Lower leg skin (tissue), 4 donors: ENCODE measurements at regions not wholly inside any gene's neighbourhood (a gene's known extent, or its start where the extent isn't known, plus 50 kb on each side); places are given as distances from the start of the nearest gene placed in this dataset.

ENCODE experiments used
- DNase-seq, 2 donors: peaks; one replicate each; pipeline ENCODE4 v3.0.0-alpha.2; 2019; ENCODE audit warnings: low spot score in 2 of 2
- H3K4me3 ChIP-seq: fragments of 200-600 bp; sonication (generic); 2 replicates; pipeline ENCODE4 v1.5.1; 2017; ENCODE audit warnings: mild to moderate bottlenecking, low read depth; ENCODE audit not compliant: poor library complexity, severe bottlenecking
- CTCF ChIP-seq, 3 donors: fragments of 450-650 bp; IDR thresholded peaks; one replicate each; pipeline ENCODE4 v1.5.1; 2016; ENCODE audit warnings: antibody characterized with exemption in 3 of 3, mild to moderate bottlenecking in 3 of 3, moderate library complexity in 2 of 3
- POLR2A ChIP-seq, 2 donors: fragments of 450-650 bp; IDR thresholded peaks; one replicate each; pipeline ENCODE4 v1.6.1; 2016 to 2017; ENCODE audit warnings: antibody characterized with exemption in 2 of 2, mild to moderate bottlenecking in 1 of 2, moderate library complexity in 1 of 2
- WGBS, 2 donors: methylation state at CpG; one replicate each; pipeline ENCODE4 v1.1.5; 2018; 5-methylcytosine and 5-hydroxymethylcytosine counted together
- intact Hi-C: fragments of 100-400 bp; cut with DNase I; formaldehyde crosslinking; loops from one replicate; pipeline ENCODE4 v1.15.0; 2023; ENCODE audit warnings: low total_unique reads

- intact Hi-C loops, result no loop called here
- WGBS, 2 donors, result 65 to 69% methylated on average over 1 of the region's 1 CpG
- TF ChIP-seq CTCF (IDR thresholded peaks at IDR 0.05) (no peak), POLR2A (IDR thresholded peaks at IDR 0.05) (no peak)
- no peak for DNase-seq
- H3K4me3 ChIP-seq, result no peak overlapping the region
Observed at GRCh38 chr3:151625586-151625985, 108.1 kb upstream of the AADACL2 start.

GRCh38 chr3:151625086-151625485 is 108.6 kb upstream of the AADACL2 start:
- no peak for DNase-seq
- no peak overlapping the region for H3K4me3 ChIP-seq
- intact Hi-C loops, result no loop called here
- WGBS, 2 donors, result 63 to 68% methylated on average over 3 of the region's 3 CpGs
- TF ChIP-seq CTCF (IDR thresholded peaks at IDR 0.05) (no peak), POLR2A (IDR thresholded peaks at IDR 0.05) (no peak)

- no peak for DNase-seq
- no peak overlapping the region for H3K4me3 ChIP-seq
- intact Hi-C loops, result no loop called here
- TF ChIP-seq CTCF (IDR thresholded peaks at IDR 0.05) (no peak), POLR2A (IDR thresholded peaks at IDR 0.05) (no peak)
Observed at GRCh38 chr3:151620071-151620470, 113.7 kb upstream of the AADACL2 start.

- WGBS, 2 donors, result 47 to 54% methylated on average over 4 of the region's 4 CpGs
- intact Hi-C loops, result no loop called here
- no peak for DNase-seq
- H3K4me3 ChIP-seq, result no peak overlapping the region
- TF ChIP-seq POLR2A (IDR thresholded peaks at IDR 0.05) (no peak), CTCF (IDR thresholded peaks at IDR 0.05) (no peak)
Observed at GRCh38 chr3:151615464-151615863, 118.3 kb upstream of the AADACL2 start.

- no peak for TF ChIP-seq CTCF (IDR thresholded peaks at IDR 0.05)
- TF ChIP-seq POLR2A (IDR thresholded peaks at IDR 0.05), result no peak
- WGBS, 2 donors, result 39 to 49% methylated on average over 2 of the region's 2 CpGs
- intact Hi-C loops, result no loop called here
- H3K4me3 ChIP-seq, result no peak overlapping the region
- no peak for DNase-seq
Observed at GRCh38 chr3:151612115-151612514, 121.6 kb upstream of the AADACL2 start.

- TF ChIP-seq CTCF (IDR thresholded peaks at IDR 0.05) (no peak), POLR2A (IDR thresholded peaks at IDR 0.05) (no peak)
- intact Hi-C loops, result no loop called here
- no peak for DNase-seq
- 53 to 57% methylated on average over 3 of the region's 3 CpGs for WGBS, 2 donors
- no peak overlapping the region for H3K4me3 ChIP-seq
Observed at GRCh38 chr3:151611419-151611818, 122.3 kb upstream of the AADACL2 start.
